ENCODE measurements at regions not wholly inside any gene's neighbourhood (a gene's known extent, or its start where the extent isn't known, plus 50 kb on each side); places are given as distances from the start of the nearest gene placed in this dataset.

DNA sequence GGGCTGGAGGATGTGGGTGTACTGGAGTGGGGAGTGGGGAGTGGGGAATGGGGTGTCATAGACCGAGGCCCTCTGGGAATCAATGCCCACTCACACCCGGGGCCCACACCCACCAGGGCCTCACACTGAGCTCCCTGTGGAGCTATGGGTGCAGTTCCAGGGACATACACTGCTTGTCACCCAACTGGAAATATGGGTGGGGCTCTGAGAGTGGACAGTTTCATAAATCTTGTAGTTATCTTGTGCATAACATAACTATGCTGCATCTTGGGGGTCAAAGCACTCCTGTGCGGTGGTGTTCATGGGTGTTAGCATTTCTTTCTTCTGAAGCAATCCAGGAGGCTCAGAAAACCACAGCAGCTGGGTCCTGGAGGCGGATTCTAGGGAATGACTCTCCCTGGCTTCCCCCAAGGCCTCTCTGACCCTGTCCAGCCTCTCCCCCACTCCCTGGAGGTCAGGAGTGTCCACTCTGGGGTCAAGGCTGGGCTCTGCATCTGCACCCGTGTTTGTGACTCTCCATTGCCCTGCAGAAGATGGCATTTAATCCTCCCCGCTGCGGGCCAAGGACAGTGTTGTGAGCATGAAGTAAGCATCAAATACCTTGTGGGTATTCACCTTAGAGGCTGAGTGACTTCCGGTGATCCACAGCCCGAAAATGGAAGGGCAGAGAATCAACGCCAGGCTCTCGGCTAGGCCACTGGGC, 172.5 kb downstream of the CTTN start:
- no peak for TF ChIP-seq CTCF (IDR thresholded peaks at IDR 0.05)
- TF ChIP-seq EP300 (IDR thresholded peaks at IDR 0.05) = no peak
- no peak for TF ChIP-seq POLR2A (IDR thresholded peaks at IDR 0.05)

Measured in ovary (tissue), 3 donors.